ENCODE measurements at regions not wholly inside any gene's neighbourhood (a gene's known extent, or its start where the extent isn't known, plus 50 kb on each side); places are given as distances from the start of the nearest gene placed in this dataset.
A peak's percentile ranks its signal among the peaks of the same experiment; 100 is the strongest.

DNA sequence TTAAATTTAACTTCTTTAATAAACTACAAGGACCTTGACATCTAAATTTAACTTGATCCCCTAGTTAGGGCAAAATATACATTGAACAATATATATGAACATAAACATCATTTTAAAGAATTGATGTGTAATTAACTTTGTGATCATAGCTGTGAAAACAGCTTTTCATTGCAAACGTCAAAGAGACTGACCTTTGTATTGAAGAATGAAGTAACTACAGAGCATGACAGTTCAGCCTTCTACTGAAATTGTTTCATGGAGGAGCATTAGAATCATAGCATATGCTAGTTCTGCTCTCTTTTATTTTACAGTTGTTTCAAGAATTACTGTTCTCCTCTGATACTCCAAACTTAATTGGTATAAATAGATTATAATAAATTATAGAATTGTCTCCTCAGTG lies 123.4 kb upstream of the PRR20A start:
- FAIRE-seq, result no peak

DNA sequence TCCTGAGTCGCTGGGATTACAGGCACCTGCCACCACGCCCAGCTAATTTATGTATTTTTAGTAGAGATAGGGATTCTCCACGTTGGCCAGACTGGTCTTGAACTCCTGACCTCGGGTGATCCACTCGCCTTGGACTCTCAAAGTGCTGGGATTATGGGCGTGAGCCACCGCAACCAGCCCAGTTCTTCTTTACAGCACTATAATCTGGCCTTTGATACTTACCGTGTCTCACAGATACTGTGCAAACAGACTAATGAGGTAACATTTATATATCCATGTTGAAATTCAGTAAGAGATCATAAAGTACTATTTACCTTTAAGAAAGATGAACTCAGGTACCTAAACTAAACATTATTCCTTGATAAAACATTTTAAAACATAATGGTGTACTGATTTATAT lies 121.8 kb upstream of the PRR20A start:
- no peak for FAIRE-seq

DNA sequence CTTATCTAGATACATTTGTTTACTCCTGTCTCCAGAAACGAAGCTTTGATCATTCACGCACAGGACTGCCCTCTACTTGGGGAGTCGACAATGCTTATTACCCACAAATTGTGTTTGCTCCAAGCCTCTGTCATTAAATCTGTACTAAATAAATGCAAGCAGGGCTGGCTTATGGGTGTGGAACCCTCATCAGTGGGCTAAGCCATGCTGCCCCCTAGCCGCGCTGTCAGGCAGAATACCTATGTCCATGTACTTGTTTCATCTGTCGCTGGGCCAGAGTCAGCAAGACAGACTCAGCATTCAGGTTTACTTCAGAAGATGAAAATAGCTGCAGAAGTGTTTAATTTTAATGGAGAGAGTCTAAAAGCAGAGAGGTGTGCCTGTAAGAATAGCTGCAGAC lies 110.0 kb upstream of the PRR20A start:
- no peak for FAIRE-seq

DNA sequence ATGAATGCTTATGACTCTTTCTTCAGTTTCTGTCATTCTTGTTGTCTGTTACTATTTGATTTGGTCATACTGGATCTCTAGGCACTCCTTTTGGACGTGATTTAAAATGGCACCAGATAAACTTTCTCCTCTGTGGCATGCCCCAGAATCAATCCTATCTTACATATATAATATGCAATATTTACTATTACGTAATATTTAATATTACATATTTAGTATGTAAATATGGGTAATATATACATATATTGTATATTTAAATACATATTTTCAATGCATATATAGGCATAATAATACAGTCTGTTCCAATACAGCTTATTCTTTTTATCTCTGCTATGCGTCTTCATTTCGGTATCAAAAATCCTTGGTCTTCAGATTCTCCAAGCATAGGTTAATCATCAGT lies 104.4 kb upstream of the PRR20A start:
- FAIRE-seq, result no peak

DNA sequence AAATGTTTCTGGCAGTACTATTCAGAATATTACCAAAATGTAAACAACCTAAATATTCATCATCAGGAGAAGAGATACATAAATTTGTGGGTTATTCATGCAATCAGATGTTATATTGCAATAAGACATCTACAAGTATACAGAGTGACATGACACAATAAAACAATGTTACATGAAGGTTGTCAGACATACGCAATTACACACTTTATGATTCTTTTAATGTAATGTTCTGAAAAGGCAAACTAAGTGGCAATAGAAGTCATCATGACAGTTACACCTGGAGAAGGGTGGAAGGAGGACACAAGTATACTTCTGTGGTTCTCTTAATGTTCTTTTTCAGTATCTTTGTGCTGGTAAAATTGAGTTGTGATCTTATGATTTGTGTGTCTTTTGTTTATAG lies 95.8 kb upstream of the PRR20A start:
- FAIRE-seq, result no peak

DNA sequence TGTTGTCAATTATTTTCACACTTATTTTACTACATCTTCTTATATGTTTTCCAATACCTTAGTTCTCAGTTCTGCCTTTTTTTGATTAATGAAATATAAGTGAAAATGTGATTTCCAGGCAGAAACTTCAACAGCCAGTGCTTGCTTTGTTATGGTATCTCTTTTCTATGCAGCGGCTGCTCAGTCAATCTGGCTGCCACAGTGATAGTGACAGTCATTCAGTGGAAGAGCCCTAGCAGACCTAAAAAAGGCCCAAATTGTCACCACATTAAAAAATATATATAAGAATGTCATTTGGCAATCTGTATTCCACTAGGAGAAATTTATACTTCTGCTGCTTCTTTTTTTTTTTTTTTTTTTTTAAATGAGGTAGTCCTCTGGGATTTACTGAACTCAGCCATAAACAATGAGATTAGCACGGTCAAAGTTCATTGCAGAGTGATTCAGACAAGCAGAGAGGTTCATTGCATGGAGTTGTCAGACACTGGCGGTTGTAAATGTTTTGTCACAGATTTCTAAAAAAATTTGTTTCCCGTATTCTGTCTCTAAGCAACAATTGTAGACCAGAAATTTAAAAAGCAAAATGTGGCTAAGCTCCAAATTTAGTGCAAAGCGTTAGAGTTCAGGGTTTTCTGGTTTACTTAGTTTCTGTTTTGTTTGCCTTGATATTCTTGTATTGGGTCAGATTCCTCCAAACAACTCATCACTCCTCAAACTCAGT lies 94.7 kb upstream of the PRR20A start:
- FAIRE-seq, result peak; percentile 10

DNA sequence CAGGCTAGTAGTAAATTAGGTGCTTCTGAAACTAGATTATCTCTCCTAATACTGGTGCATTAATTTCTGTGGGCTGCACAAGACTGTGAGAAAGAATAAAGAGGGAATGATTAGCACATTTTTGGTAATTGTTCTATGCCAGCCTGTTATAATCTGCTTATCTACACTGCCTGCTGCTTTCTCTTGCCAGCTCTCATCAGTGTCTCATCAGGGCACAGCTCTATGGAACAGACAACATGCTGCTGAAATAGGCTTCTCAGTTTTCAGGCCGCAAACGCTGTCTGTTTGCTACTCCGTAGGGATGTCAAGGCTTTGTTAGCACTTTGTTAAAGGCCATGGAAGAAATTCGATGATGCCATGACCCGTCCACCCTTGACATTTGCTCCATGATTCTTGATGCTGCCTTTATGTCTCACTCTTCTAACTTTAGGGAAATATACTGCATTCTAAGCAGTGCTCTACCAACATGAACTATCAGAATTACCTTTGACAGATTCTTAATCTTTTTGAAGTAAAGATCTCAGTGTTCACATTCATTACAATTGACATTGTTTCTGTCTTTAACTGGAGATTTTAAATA lies 84.0 kb upstream of the PRR20A start:
- no peak for FAIRE-seq

DNA sequence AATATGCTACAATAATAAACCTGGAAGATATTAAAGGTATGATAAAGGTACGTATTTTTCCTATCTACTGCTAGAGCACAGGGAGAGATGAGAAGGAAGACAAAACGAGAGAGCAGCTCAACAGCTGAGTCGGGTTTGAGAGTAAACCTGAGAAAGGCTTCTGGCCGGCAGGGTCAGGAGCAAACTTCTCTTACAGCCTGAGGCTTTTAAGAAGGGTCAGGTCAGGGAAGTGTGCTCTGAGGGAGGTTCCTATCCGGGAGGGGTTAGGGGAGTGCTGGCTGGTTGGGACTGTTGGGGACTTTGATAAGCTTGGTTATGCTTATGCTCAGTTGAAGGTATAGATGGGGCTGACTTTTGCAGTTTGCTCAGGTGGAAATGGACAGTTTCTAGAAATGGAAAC lies 77.7 kb upstream of the PRR20A start:
- no peak for FAIRE-seq

DNA sequence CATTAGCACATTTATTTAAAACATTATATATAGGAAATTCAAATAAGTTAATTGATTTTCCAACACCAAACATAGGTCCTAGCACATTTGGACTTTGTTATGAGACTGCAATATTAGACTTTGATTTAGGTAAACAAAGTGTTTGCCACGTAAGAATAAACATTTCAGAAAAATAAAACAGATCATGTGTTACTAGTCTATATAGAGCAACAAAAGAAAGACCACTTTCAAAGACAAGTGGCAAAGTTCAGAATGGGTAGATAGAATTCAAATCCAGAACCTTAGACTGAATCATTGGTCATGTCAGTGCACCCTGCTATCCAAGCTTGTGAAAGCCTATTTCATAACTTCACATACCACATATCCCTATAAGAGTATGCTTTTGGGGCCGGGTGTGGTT lies 66.7 kb upstream of the PRR20A start:
- no peak for FAIRE-seq

DNA sequence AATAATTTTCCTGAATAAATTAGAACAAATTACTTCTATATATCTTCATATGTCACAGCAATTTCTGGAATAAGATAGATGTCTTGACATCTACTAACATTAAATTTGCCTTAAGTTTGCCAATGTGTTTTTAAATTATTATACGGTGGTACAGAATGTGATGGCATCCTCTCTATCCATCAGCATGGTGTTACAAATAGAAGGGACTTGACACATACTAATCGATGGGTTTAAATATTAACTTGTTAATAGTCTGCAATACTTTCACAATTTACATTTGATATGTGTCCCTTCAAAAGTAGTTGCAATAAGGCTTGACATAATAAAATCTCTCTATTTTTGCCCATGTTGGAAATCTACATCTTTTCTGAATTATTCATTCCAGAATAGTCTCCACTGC lies 65.1 kb upstream of the PRR20A start:
- FAIRE-seq, result no peak

DNA sequence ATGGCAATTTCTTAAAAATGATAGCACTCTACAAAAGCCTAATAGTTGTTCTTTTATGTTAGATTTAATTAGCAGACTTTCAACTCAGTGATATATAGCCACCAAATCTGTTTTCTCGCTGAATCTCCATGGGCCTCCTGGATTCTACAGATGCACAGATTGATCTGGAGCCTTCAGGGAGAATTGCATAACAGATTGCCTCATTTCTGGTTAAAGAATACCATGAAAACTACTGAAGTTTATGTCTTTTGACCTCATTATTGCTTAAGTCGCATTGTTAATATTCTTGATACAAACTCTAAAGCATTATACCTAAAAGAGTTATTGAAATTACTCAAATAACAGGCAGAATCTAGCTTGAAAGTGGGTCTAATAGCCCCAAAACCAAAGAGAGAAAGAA lies 53.7 kb upstream of the PRR20A start:
- FAIRE-seq, result no peak

All from colon (tissue), 2 donors.